GM12878 (cell line): ENCODE measurements at regions not wholly inside any gene's neighbourhood (a gene's known extent, or its start where the extent isn't known, plus 50 kb on each side); places are given as distances from the start of the nearest gene placed in this dataset.

Experiments used
- BHLHE40 ChIP-seq, 2 experiments: fragments of 450-650 bp in 1 of 2; IDR thresholded peaks; 2 replicates each; pipeline ENCODE4 v1.6.1; 2011 to 2017; ENCODE audit warnings: low read depth in 2 of 2, borderline replicate concordance in 1 of 2, improper control_type of control experiment in 1 of 2, low read length in 1 of 2, mild to moderate bottlenecking in 1 of 2
- BMI1 ChIP-seq: fragments of 450-650 bp; IDR thresholded peaks from 2 replicates; pipeline ENCODE4 v1.6.1; 2016; ENCODE audit warnings: mild to moderate bottlenecking, moderate library complexity, borderline replicate concordance
- POLR2AphosphoS2 ChIP-seq: IDR thresholded peaks from 2 replicates; pipeline ENCODE4 v1.6.1; 2011; ENCODE audit warnings: low read depth, mild to moderate bottlenecking, low read length, improper control_type of control experiment, moderate library complexity
- SREBF1 ChIP-seq: IDR thresholded peaks from 2 replicates; pipeline ENCODE4 v1.6.1; 2012; ENCODE audit warnings: mild to moderate bottlenecking, low read length
- TCF3 ChIP-seq: IDR thresholded peaks from 2 replicates; pipeline ENCODE4 v1.6.1; 2012; ENCODE audit warnings: low read depth, mild to moderate bottlenecking, low read length, borderline replicate concordance; ENCODE audit not compliant: insufficient read depth
- TF ChIP-seq, protein P1 (sequence below): fragments of 450-650 bp; IDR thresholded peaks from 2 replicates; pipeline ENCODE4 v1.6.1; 2017; ENCODE audit warnings: mild to moderate bottlenecking, moderate library complexity
- TF ChIP-seq, protein P2 (sequence below): fragments of 450-650 bp; IDR thresholded peaks from 2 replicates; pipeline ENCODE4 v1.6.1; 2017; ENCODE audit warnings: antibody characterized with exemption, mild to moderate bottlenecking, moderate library complexity

DNA sequence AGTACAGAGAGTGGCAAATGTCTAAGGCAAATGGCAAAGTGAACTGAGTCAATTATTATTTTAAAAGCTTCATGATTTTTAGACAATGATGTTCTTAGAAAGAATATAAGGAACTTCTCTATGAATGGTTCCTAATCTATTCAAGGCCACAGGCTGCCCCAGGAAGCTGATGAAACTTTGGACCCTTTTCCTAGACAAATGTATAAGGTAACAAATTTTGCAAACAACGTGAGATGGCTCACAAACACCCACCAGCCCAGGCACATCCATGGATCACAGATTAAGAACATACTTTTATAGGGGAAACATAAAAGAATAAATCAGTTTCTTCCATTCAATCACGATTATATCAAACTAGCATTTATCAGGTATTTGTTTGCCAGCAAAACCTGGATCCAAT lies 659.0 kb downstream of the IRS1 start (continued):
- TF ChIP-seq BMI1 (no peak), SREBF1 (no peak), TCF3 (no peak), BHLHE40 (IDR thresholded peaks at IDR 0.05; ENCODE audit: borderline replicate concordance in 1 of 2, low read depth in 2 of 2, low read length in 1 of 2) (no peak), POLR2AphosphoS2 (no peak)
- TF ChIP-seq, protein P1, sequence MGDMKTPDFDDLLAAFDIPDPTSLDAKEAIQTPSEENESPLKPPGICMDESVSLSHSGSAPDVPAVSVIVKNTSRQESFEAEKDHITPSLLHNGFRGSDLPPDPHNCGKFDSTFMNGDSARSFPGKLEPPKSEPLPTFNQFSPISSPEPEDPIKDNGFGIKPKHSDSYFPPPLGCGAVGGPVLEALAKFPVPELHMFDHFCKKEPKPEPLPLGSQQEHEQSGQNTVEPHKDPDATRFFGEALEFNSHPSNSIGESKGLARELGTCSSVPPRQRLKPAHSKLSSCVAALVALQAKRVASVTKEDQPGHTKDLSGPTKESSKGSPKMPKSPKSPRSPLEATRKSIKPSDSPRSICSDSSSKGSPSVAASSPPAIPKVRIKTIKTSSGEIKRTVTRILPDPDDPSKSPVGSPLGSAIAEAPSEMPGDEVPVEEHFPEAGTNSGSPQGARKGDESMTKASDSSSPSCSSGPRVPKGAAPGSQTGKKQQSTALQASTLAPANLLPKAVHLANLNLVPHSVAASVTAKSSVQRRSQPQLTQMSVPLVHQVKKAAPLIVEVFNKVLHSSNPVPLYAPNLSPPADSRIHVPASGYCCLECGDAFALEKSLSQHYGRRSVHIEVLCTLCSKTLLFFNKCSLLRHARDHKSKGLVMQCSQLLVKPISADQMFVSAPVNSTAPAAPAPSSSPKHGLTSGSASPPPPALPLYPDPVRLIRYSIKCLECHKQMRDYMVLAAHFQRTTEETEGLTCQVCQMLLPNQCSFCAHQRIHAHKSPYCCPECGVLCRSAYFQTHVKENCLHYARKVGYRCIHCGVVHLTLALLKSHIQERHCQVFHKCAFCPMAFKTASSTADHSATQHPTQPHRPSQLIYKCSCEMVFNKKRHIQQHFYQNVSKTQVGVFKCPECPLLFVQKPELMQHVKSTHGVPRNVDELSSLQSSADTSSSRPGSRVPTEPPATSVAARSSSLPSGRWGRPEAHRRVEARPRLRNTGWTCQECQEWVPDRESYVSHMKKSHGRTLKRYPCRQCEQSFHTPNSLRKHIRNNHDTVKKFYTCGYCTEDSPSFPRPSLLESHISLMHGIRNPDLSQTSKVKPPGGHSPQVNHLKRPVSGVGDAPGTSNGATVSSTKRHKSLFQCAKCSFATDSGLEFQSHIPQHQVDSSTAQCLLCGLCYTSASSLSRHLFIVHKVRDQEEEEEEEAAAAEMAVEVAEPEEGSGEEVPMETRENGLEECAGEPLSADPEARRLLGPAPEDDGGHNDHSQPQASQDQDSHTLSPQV: no peak
- TF ChIP-seq, protein P2, sequence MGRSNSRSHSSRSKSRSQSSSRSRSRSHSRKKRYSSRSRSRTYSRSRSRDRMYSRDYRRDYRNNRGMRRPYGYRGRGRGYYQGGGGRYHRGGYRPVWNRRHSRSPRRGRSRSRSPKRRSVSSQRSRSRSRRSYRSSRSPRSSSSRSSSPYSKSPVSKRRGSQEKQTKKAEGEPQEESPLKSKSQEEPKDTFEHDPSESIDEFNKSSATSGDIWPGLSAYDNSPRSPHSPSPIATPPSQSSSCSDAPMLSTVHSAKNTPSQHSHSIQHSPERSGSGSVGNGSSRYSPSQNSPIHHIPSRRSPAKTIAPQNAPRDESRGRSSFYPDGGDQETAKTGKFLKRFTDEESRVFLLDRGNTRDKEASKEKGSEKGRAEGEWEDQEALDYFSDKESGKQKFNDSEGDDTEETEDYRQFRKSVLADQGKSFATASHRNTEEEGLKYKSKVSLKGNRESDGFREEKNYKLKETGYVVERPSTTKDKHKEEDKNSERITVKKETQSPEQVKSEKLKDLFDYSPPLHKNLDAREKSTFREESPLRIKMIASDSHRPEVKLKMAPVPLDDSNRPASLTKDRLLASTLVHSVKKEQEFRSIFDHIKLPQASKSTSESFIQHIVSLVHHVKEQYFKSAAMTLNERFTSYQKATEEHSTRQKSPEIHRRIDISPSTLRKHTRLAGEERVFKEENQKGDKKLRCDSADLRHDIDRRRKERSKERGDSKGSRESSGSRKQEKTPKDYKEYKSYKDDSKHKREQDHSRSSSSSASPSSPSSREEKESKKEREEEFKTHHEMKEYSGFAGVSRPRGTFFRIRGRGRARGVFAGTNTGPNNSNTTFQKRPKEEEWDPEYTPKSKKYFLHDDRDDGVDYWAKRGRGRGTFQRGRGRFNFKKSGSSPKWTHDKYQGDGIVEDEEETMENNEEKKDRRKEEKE: no peak
